KMS-11 (cell line): ENCODE measurements at regions not wholly inside any gene's neighbourhood (a gene's known extent, or its start where the extent isn't known, plus 50 kb on each side); places are given as distances from the start of the nearest gene placed in this dataset.

Experiments
- H2AFZ ChIP-seq: fragments of 200-600 bp; sonication (generic); 2 replicates; pipeline ENCODE4 v1.6.1; 2016; ENCODE audit warnings: antibody characterized with exemption, mixed run types, low read depth
- H3K27ac ChIP-seq: fragments of 200-600 bp; sonication (generic); 2 replicates; pipeline ENCODE4 v1.6.1; 2016; ENCODE audit warnings: mild to moderate bottlenecking, mixed run types
- H3K27me3 ChIP-seq: fragments of 200-600 bp; sonication (generic); 2 replicates; pipeline ENCODE4 v1.6.1; 2017; ENCODE audit warnings: mild to moderate bottlenecking, low read depth, mixed run types, moderate library complexity; ENCODE audit not compliant: insufficient read depth
- H3K36me3 ChIP-seq: fragments of 200-600 bp; sonication (generic); 2 replicates; pipeline ENCODE4 v1.6.1; 2017; ENCODE audit warnings: mild to moderate bottlenecking, mixed run types; ENCODE audit not compliant: insufficient read depth
- H3K4me1 ChIP-seq: fragments of 200-600 bp; sonication (generic); 2 replicates; pipeline ENCODE4 v1.6.1; 2016; ENCODE audit warnings: mild to moderate bottlenecking, low read depth, mixed run types; ENCODE audit not compliant: poor library complexity, severe bottlenecking
- H3K4me2 ChIP-seq: fragments of 200-600 bp; sonication (generic); 2 replicates; pipeline ENCODE4 v1.7.0; 2016; ENCODE audit warnings: mild to moderate bottlenecking, mixed run types
- H3K4me3 ChIP-seq: fragments of 200-600 bp; sonication (generic); IDR thresholded peaks from 2 replicates; pipeline ENCODE4 v1.6.1; 2017; ENCODE audit warnings: low read depth, low read length, mixed read lengths; ENCODE audit not compliant: insufficient read depth
- H3K79me2 ChIP-seq: fragments of 200-600 bp; sonication (generic); 2 replicates; pipeline ENCODE4 v1.6.1; 2016; ENCODE audit warnings: low read depth, mixed run types; ENCODE audit not compliant: insufficient read depth
- H3K9ac ChIP-seq: fragments of 200-600 bp; sonication (generic); 2 replicates; pipeline ENCODE4 v1.6.1; 2016; ENCODE audit warnings: mild to moderate bottlenecking, mixed run types
- H4K20me1 ChIP-seq: fragments of 200-600 bp; sonication (generic); 2 replicates; pipeline ENCODE4 v1.6.1; 2016; ENCODE audit warnings: mild to moderate bottlenecking, mixed run types; ENCODE audit not compliant: insufficient read depth
- CTCF ChIP-seq: fragments of 200-600 bp; sonication (generic); conservative IDR thresholded peaks from 2 replicates; pipeline ENCODE4 v1.6.1; 2017; ENCODE audit warnings: low read depth, mild to moderate bottlenecking, antibody characterized with exemption, low read length, moderate library complexity, mixed read lengths

GRCh38 chr4:33616121-33616520, 2628.2 kb downstream of the ARAP2 start:
- no peak overlapping the region for H3K27ac ChIP-seq
- H3K4me2 ChIP-seq: no peak overlapping the region
- no peaks in the 10 kb centered on the region for H3K79me2 ChIP-seq
- TF ChIP-seq CTCF: no peak
- H2AFZ ChIP-seq: no peak overlapping the region
- H4K20me1 ChIP-seq: no peaks in the 10 kb centered on the region
- no peaks in the 10 kb centered on the region for H3K4me1 ChIP-seq
- no peak overlapping the region for H3K4me3 ChIP-seq
- H3K36me3 ChIP-seq: no peaks in the 10 kb centered on the region
- no peaks in the 10 kb centered on the region for H3K27me3 ChIP-seq
- no peak overlapping the region for H3K9ac ChIP-seq

GRCh38 chr4:33625748-33626147, 2618.6 kb downstream of the ARAP2 start:
- H3K4me3 ChIP-seq: no peak overlapping the region
- no peaks in the 10 kb centered on the region for H4K20me1 ChIP-seq
- H3K4me1 ChIP-seq: no peaks in the 10 kb centered on the region
- H3K9ac ChIP-seq: no peak overlapping the region
- H3K36me3 ChIP-seq: no peaks in the 10 kb centered on the region
- no peaks in the 10 kb centered on the region for H3K27me3 ChIP-seq
- H2AFZ ChIP-seq: no peak overlapping the region
- no peak overlapping the region for H3K27ac ChIP-seq
- H3K79me2 ChIP-seq: no peaks in the 10 kb centered on the region
- TF ChIP-seq CTCF: no peak
- no peak overlapping the region for H3K4me2 ChIP-seq

GRCh38 chr4:33626221-33626620, 2618.1 kb downstream of the ARAP2 start:
- H3K4me2 ChIP-seq: no peak overlapping the region
- no peak overlapping the region for H3K27ac ChIP-seq
- no peak overlapping the region for H3K4me3 ChIP-seq
- H3K9ac ChIP-seq: no peak overlapping the region
- TF ChIP-seq CTCF: no peak
- H3K36me3 ChIP-seq: no peaks in the 10 kb centered on the region
- no peaks in the 10 kb centered on the region for H4K20me1 ChIP-seq
- H2AFZ ChIP-seq: no peak overlapping the region
- H3K27me3 ChIP-seq: no peaks in the 10 kb centered on the region
- H3K4me1 ChIP-seq: no peaks in the 10 kb centered on the region
- no peaks in the 10 kb centered on the region for H3K79me2 ChIP-seq

GRCh38 chr4:33628296-33628695, 2616.0 kb downstream of the ARAP2 start:
- Histone ChIP-seq H3K36me3 (no peaks in the 10 kb centered on the region), H3K27ac (no peak overlapping the region)
- no peak for TF ChIP-seq CTCF

GRCh38 chr4:33649015-33649414, 2595.3 kb downstream of the ARAP2 start:
- no peak overlapping the region for H3K27ac ChIP-seq
- H3K4me2 ChIP-seq: no peak overlapping the region
- no peaks in the 10 kb centered on the region for H3K79me2 ChIP-seq
- no peak overlapping the region for H2AFZ ChIP-seq
- no peaks in the 10 kb centered on the region for H3K27me3 ChIP-seq
- H3K4me3 ChIP-seq: no peak overlapping the region
- no peaks in the 10 kb centered on the region for H3K4me1 ChIP-seq
- no peaks in the 10 kb centered on the region for H4K20me1 ChIP-seq
- no peak for TF ChIP-seq CTCF
- H3K9ac ChIP-seq: no peak overlapping the region
- H3K36me3 ChIP-seq: no peaks in the 10 kb centered on the region

More at GRCh38 chr4:33628296-33628695, 2616.0 kb downstream of the ARAP2 start:
- no peaks in the 10 kb centered on the region for H3K4me1 ChIP-seq
- H3K4me3 ChIP-seq: no peak overlapping the region
- no peak overlapping the region for H3K9ac ChIP-seq
- no peaks in the 10 kb centered on the region for H3K27me3 ChIP-seq
- no peak overlapping the region for H2AFZ ChIP-seq
- no peaks in the 10 kb centered on the region for H3K79me2 ChIP-seq
- H3K4me2 ChIP-seq: no peak overlapping the region
- no peaks in the 10 kb centered on the region for H4K20me1 ChIP-seq
